GM23338 (cell line): ENCODE measurements at regions not wholly inside any gene's neighbourhood (a gene's known extent, or its start where the extent isn't known, plus 50 kb on each side); places are given as distances from the start of the nearest gene placed in this dataset.
"Not testable (repeated sequence)": the region's sequence is repeated elsewhere in the genome, so short reads cannot be mapped to it uniquely, and the experiment has no call there.

Experiments used
- CTCF ChIP-seq, 2 experiments: fragments of 200-600 bp in 1 of 2; sonication (generic) in 1 of 2; conservative IDR thresholded peaks; 2 replicates each; pipeline versions ENCODE4 v1.5.1 to v1.6.1; 2016 to 2017; ENCODE audit warnings: antibody characterized with exemption in 2 of 2, low read depth in 2 of 2, mild to moderate bottlenecking in 2 of 2, moderate library complexity in 1 of 2
- EZH2 ChIP-seq: fragments of 200-600 bp; sonication (generic); IDR thresholded peaks from one replicate; pipeline ENCODE4 v1.8.0; 2017; ENCODE audit warnings: antibody characterized with exemption, mild to moderate bottlenecking, low read depth; ENCODE audit not compliant: unreplicated experiment
- POLR2AphosphoS5 ChIP-seq: IDR thresholded peaks from 2 replicates; pipeline ENCODE4 v1.6.1; 2016; ENCODE audit warnings: antibody characterized with exemption, low read depth
- REST ChIP-seq: IDR thresholded peaks from one replicate; pipeline ENCODE4 v1.6.1; 2018; ENCODE audit warnings: antibody characterized with exemption; ENCODE audit not compliant: unreplicated experiment

GRCh38 chr18:59039040-59039320 is 100.7 kb upstream of the SEC11C start:
- not testable (repeated sequence) for TF ChIP-seq EZH2; CTCF (conservative IDR thresholded peaks at IDR 0.05; ENCODE audit: low read depth in 2 of 2); POLR2AphosphoS5; REST
